ENCODE measurements at regions not wholly inside any gene's neighbourhood (a gene's known extent, or its start where the extent isn't known, plus 50 kb on each side); places are given as distances from the start of the nearest gene placed in this dataset.

DNA sequence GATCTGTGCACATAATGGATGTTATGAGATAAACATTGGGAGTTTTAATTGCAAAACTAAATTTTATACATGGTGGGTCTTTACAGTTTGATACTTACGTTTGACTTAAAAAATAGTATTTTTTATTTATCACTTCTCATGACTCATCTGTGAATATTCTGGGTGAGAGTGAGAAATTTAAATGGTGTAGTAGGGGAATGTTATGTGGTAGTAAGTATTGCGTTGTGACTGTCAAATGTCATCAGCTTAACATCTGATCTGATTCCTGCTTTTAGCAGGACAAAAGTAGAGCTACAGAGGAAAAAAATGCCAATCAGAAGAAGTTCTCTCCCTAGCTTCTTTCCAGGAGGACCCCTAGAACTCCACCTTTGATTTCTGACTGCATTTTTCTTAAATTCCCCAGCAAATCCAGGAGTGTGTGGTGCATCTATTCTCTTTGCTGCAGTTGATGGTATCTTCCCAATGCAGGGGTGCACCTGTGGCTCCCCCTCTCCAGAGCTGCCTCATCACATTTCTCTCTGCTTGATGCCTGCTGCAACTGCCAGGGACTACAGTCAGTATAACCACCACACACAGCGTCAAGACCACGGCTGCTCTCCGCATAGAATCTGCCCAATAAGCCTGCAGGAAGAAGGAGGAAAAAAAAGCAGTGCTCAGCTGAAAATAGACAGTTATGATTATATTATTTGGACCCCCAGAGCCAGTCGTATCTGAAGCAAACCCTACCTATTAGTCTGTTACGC is 151.3 kb upstream of the THUMPD2 start:
- Histone ChIP-seq H3K4me2 (ENCODE audit: control insufficient read depth, insufficient read depth) (no peak overlapping the region), H3K27me3 (replicated peaks in 1 of 2; ENCODE audit: control insufficient read depth in 2 of 2, insufficient read depth in 2 of 2, low read length in 1 of 2) (no peaks in the 10 kb centered on the region), H4K20me1 (ENCODE audit: control insufficient read depth, insufficient read depth) (no peaks in the 10 kb centered on the region), H3K9me3 (replicated peaks; ENCODE audit: control insufficient read depth, insufficient read depth, low read length) (no peaks in the 10 kb centered on the region), H3K79me2 (ENCODE audit: control insufficient read depth, insufficient read depth, low read length) (no peaks in the 10 kb centered on the region), H3K4me3 (no peak overlapping the region), H3K4me1 (ENCODE audit: control insufficient read depth, insufficient read depth, low read length) (no peaks in the 10 kb centered on the region), H3K9ac (ENCODE audit: control insufficient read depth, insufficient read depth, low read length) (no peak overlapping the region), H3K27ac (ENCODE audit: control insufficient read depth, insufficient read depth) (no peak overlapping the region), H3K36me3 (ENCODE audit: control insufficient read depth in 2 of 2, insufficient read depth in 2 of 2, low read length in 1 of 2) (no peaks in the 10 kb centered on the region), H2AFZ (ENCODE audit: control insufficient read depth, low read depth, low read length) (no peak overlapping the region)
- intact Hi-C loops (cut with micrococcal nuclease; ENCODE audit: unreplicated experiment) (no loop called here), in situ Hi-C loops (cut with MboI) (no loop called here)
- ChIA-PET SMC1A (ENCODE audit: uncharacterized antibody, unreplicated experiment) (no interaction called here), RAD21 (ENCODE audit: unreplicated experiment) (no interaction called here), POLR2A (no interaction called here), CTCF (no interaction called here)
- no peak for ATAC-seq
- 28% methylated on average over 7 of the region's 7 CpGs for WGBS (ENCODE audit: insufficient coverage, insufficient replicate concordance, low lambda C conversion rate, missing lambda C conversion rate)
- TF ChIP-seq NR2F1 (conservative IDR thresholded peaks at IDR 0.05) (no peak), MYC (IDR thresholded peaks at IDR 0.05; ENCODE audit: insufficient read depth, insufficient read length, insufficient replicate concordance, low read length, severe bottlenecking) (no peak), RCOR1 (conservative IDR thresholded peaks at IDR 0.05; ENCODE audit: low read depth, low read length) (no peak), SRF (IDR thresholded peaks at IDR 0.05; ENCODE audit: low read depth in 2 of 2, low read length in 2 of 2) (no peak), FOS (IDR thresholded peaks at IDR 0.05; ENCODE audit: borderline replicate concordance, extremely low read depth, insufficient read length) (no peak), SMAD1 (IDR thresholded peaks at IDR 0.05; ENCODE audit: low read depth, partially characterized antibody) (no peak), ESRRA (IDR thresholded peaks at IDR 0.05; ENCODE audit: low read length) (no peak), TCF3 (IDR thresholded peaks at IDR 0.05; ENCODE audit: borderline replicate concordance, insufficient read depth, low read depth, low read length) (no peak), PAX5 (IDR thresholded peaks at IDR 0.05; ENCODE audit: borderline replicate concordance, low read depth, low read length) (no peak)
- TF ChIP-seq, protein P1, sequence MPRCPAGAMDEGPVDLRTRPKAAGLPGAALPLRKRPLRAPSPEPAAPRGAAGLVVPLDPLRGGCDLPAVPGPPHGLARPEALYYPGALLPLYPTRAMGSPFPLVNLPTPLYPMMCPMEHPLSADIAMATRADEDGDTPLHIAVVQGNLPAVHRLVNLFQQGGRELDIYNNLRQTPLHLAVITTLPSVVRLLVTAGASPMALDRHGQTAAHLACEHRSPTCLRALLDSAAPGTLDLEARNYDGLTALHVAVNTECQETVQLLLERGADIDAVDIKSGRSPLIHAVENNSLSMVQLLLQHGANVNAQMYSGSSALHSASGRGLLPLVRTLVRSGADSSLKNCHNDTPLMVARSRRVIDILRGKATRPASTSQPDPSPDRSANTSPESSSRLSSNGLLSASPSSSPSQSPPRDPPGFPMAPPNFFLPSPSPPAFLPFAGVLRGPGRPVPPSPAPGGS (IDR thresholded peaks at IDR 0.05; ENCODE audit: borderline replicate concordance, insufficient read depth, low read depth, low read length, poor library complexity, severe bottlenecking): no peak
- TF ChIP-seq, protein P2, sequence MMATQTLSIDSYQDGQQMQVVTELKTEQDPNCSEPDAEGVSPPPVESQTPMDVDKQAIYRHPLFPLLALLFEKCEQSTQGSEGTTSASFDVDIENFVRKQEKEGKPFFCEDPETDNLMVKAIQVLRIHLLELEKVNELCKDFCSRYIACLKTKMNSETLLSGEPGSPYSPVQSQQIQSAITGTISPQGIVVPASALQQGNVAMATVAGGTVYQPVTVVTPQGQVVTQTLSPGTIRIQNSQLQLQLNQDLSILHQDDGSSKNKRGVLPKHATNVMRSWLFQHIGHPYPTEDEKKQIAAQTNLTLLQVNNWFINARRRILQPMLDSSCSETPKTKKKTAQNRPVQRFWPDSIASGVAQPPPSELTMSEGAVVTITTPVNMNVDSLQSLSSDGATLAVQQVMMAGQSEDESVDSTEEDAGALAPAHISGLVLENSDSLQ (IDR thresholded peaks at IDR 0.05): no peak
- no peak for FAIRE-seq
- BruUV-seq (replicated peaks): no TSS peak
- no peak for DNase-seq (ENCODE audit: low read depth, low spot score)

Data from GM12878 (cell line).